RWPE2 (cell line): ENCODE measurements at regions not wholly inside any gene's neighbourhood (a gene's known extent, or its start where the extent isn't known, plus 50 kb on each side); places are given as distances from the start of the nearest gene placed in this dataset.

ENCODE experiments used
- ATAC-seq: fragments of 200-7000 bp; cut with Tn5 transposase; 3 replicates; pipeline ENCODE4 v1.9.1; 2021; ENCODE audit warnings: low read depth
- DNase-seq: peaks from one replicate; pipeline ENCODE4 v3.0.0-alpha.2; 2020; ENCODE audit warnings: low spot score
- H3K27ac ChIP-seq: fragments of 450-650 bp; 2 replicates; pipeline ENCODE4 v1.5.1; 2017; ENCODE audit warnings: mild to moderate bottlenecking; ENCODE audit not compliant: poor library complexity, severe bottlenecking
- H3K27me3 ChIP-seq: fragments of 250-450 bp; sonication (Bioruptor Pico); 2 replicates; pipeline ENCODE4 v1.5.1; 2021; ENCODE audit warnings: mild to moderate bottlenecking, moderate library complexity; ENCODE audit not compliant: insufficient read depth, poor library complexity, severe bottlenecking
- H3K36me3 ChIP-seq: fragments of 250-450 bp; sonication (Bioruptor Pico); 2 replicates; pipeline ENCODE4 v1.5.1; 2020; ENCODE audit warnings: low read depth, mild to moderate bottlenecking, moderate library complexity
- H3K4me1 ChIP-seq: fragments of 250-450 bp; sonication (Bioruptor Pico); 2 replicates; pipeline ENCODE4 v1.5.1; 2021; ENCODE audit warnings: mild to moderate bottlenecking, moderate library complexity; ENCODE audit not compliant: insufficient read depth, poor library complexity, severe bottlenecking
- H3K4me3 ChIP-seq: fragments of 250-450 bp; sonication (Bioruptor Pico); 2 replicates; pipeline ENCODE4 v1.5.1; 2021; ENCODE audit warnings: mild to moderate bottlenecking, moderate library complexity; ENCODE audit not compliant: severe bottlenecking
- H3K9me3 ChIP-seq: fragments of 250-450 bp; sonication (Bioruptor Pico); 2 replicates; pipeline ENCODE4 v1.5.1; 2021; ENCODE audit warnings: mild to moderate bottlenecking, moderate library complexity; ENCODE audit not compliant: severe bottlenecking
- CTCF ChIP-seq: fragments of 450-650 bp; IDR thresholded peaks from one replicate; pipeline ENCODE4 v1.5.1; 2017; ENCODE audit warnings: mild to moderate bottlenecking, moderate library complexity; ENCODE audit not compliant: poor library complexity, severe bottlenecking

- no peak overlapping the region for H3K4me3 ChIP-seq
- ATAC-seq: no peak
- no peak overlapping the region for H3K27ac ChIP-seq
- H3K27me3 ChIP-seq: peaks cover 95% of the 10 kb centered on the region
- DNase-seq: peak; percentile 68
- no peaks in the 10 kb centered on the region for H3K36me3 ChIP-seq
- no peak for TF ChIP-seq CTCF
- H3K9me3 ChIP-seq: no peaks in the 10 kb centered on the region
- no peaks in the 10 kb centered on the region for H3K4me1 ChIP-seq
Observed at GRCh38 chr20:61054411-61054810, 197.7 kb upstream of the CDH4 start.

GRCh38 chr20:61055180-61056010 is 196.7 kb upstream of the CDH4 start:
- Histone ChIP-seq H3K36me3 (no peaks in the 10 kb centered on the region), H3K4me1 (no peaks in the 10 kb centered on the region), H3K4me3 (no peak overlapping the region), H3K27me3 (peaks cover 95% of the 10 kb centered on the region), H3K9me3 (no peaks in the 10 kb centered on the region), H3K27ac (no peak overlapping the region)
- DNase-seq: peak; percentile 78
- no peak for ATAC-seq
- no peak for TF ChIP-seq CTCF

- H3K4me1 ChIP-seq: no peaks in the 10 kb centered on the region
- H3K27ac ChIP-seq: no peak overlapping the region
- peak; percentile 69 for DNase-seq
- no peak overlapping the region for H3K4me3 ChIP-seq
- ATAC-seq: no peak
- no peak for TF ChIP-seq CTCF
- H3K36me3 ChIP-seq: no peaks in the 10 kb centered on the region
- H3K9me3 ChIP-seq: no peaks in the 10 kb centered on the region
- H3K27me3 ChIP-seq: peaks cover 95% of the 10 kb centered on the region
Observed at GRCh38 chr20:61056116-61056515, 195.9 kb upstream of the CDH4 start.

GRCh38 chr20:61056627-61057442 is 195.2 kb upstream of the CDH4 start:
- H3K27ac ChIP-seq: no peak overlapping the region
- no peaks in the 10 kb centered on the region for H3K4me1 ChIP-seq
- TF ChIP-seq CTCF: no peak
- no peaks in the 10 kb centered on the region for H3K9me3 ChIP-seq
- no peaks in the 10 kb centered on the region for H3K36me3 ChIP-seq
- DNase-seq (peak; percentile 78), ATAC-seq (peak; percentile 8; the same call in 1 of the 3 replicates)
- peaks cover 100% of the 10 kb centered on the region for H3K27me3 ChIP-seq
- H3K4me3 ChIP-seq: no peak overlapping the region
